Suprapubic skin (tissue), 4 donors: ENCODE measurements at regions not wholly inside any gene's neighbourhood (a gene's known extent, or its start where the extent isn't known, plus 50 kb on each side); places are given as distances from the start of the nearest gene placed in this dataset.

Source experiments
- CTCF ChIP-seq, 2 donors: fragments of 200-600 bp in 1 of 2; fragments of 450-650 bp in 1 of 2; sonication (generic) in 1 of 2; IDR thresholded peaks; one replicate each; pipeline ENCODE4 v1.5.1; 2016 to 2019; ENCODE audit warnings: antibody characterized with exemption in 2 of 2, mild to moderate bottlenecking in 1 of 2, moderate library complexity in 1 of 2
- EP300 ChIP-seq: sonication (generic); formaldehyde crosslinking; IDR thresholded peaks from one replicate; pipeline ENCODE4 v1.6.1; 2017; ENCODE audit warnings: antibody characterized with exemption
- POLR2A ChIP-seq, 2 donors: fragments of 450-650 bp; IDR thresholded peaks; one replicate each; pipeline ENCODE4 v1.6.1; 2017; ENCODE audit warnings: antibody characterized with exemption in 2 of 2, mild to moderate bottlenecking in 2 of 2, moderate library complexity in 2 of 2
- POLR2AphosphoS5 ChIP-seq, 3 donors: sonication (generic); formaldehyde crosslinking; IDR thresholded peaks; one replicate each; pipeline ENCODE4 v1.6.1; 2017; ENCODE audit warnings: antibody characterized with exemption in 3 of 3

- TF ChIP-seq CTCF (IDR thresholded peaks at IDR 0.05): peak in 1 of 2 donors; percentile 61
- no peak for TF ChIP-seq EP300
- no peak for TF ChIP-seq POLR2A (IDR thresholded peaks at IDR 0.05)
- TF ChIP-seq POLR2AphosphoS5 (IDR thresholded peaks at IDR 0.05): no peak
Measured at GRCh38 chr21:23968722-23969647, 1638.3 kb downstream of the MRPL39 start.
